HG02642 (cell line): ENCODE measurements at regions not wholly inside any gene's neighbourhood (a gene's known extent, or its start where the extent isn't known, plus 50 kb on each side); places are given as distances from the start of the nearest gene placed in this dataset.

ENCODE experiments used
- ATAC-seq: cut with Tn5 transposase; IDR thresholded peaks from one replicate; pipeline ENCODE4 v1.9.1; 2021; ENCODE audit warnings: mild to moderate bottlenecking; ENCODE audit not compliant: unreplicated experiment, poor library complexity

DNA sequence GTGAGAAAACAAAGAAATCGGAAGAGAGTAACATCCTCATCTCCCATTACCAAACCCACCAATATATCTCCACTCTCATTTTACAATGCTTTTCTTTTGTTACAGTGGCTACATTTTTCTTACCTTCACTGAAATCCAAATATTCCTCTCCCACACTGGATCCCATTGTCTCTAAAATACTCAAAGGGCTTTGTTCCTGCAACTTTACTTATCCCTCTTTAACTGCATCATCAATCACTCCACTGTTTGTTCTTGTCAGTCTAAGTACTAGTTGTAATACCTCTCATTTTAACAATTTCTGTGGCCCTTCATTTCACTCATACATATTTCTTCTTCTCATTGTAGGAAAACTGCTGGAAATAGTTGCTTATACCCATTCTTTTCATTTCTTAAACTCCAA lies 464.2 kb upstream of the PIK3C3 start:
- ATAC-seq = no peak

DNA sequence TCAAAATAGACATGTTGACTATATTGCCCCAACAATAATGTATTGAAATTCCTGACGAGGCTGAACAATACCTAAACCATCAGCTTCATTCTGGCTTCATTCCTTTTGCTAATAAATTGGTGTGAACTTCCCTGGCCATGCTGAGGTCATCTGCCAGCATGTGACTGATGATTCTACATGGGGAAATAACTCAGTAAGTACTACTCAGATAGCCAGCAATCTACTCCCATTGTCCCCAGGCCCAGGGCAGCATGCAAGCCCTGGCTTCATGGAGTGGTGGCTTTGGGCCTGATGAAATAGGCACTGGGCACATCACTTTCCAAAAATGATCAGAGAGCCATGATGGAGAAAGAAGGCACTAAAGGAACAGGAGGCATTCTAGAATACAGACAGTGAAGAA lies 468.5 kb upstream of the PIK3C3 start:
- ATAC-seq = no peak

DNA sequence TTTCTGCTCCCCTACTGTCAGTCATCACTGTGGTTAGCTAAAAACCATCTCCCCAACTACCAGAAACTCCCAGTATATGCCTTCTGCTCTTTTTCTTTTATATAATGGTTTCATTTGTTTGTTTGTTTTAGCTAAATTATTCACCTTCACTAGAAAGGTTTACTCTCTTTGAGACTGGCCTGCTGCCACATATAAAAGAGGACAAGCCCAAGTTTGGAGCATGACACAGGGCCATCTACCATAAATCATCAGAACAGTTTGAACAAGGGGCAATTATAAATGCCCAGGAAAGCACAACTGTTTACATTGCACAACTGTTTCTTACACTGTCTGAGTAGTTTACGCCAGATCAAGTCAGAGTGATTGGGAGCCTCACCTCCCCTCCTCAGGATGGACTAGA lies 471.0 kb upstream of the PIK3C3 start:
- no peak for ATAC-seq

DNA sequence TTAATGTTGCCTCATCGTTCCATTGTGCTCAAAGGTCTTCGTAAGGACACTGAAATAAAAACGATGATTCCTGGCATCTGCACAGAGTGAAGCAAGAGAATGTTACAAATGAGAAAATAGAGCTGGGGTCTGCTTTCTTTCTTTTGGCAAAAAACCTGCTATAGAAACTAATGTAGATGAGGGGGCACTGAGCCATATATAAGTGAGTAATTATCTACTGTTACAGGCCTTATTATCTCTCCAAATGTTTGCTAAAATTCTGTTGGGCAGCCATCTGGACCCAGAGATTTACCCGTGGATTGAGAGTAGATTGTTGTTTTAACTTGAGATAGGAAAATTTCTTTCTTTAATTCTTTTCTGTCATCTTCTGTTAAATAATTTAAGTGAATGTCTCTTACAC lies 472.5 kb upstream of the PIK3C3 start:
- no peak for ATAC-seq

DNA sequence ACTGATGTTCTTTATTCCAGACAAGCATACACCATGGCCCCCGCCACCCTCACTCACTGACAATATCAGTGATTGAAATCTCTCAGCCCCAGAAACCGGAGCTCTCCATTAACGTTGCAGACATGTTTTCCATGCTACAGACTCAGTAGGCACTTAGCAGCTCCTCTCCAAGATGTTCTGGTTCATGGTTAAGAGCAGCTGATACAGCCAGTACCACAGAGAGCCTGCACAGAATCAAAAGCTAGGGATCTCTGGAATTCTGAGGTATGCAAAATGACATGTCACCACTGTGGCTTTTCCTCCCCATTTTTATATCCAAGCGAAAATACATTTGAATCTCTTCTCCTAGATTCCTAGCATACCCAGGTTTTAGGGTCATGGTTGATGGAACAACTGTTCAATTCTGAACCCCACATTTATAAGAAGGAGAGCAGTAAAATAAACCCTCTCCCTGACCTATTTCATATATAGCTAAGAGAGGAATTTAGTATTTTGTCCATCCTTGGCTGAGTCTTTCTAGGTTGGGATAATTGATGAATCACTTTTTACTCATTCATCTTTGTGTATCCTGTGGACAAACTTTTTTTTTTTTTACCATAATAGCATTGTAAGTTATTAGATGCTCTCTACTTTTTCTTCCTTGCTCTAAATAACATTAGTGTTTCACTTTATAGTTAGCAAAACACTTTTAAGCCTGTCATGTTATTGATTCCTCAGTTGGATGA lies 488.4 kb upstream of the PIK3C3 start:
- no peak for ATAC-seq

DNA sequence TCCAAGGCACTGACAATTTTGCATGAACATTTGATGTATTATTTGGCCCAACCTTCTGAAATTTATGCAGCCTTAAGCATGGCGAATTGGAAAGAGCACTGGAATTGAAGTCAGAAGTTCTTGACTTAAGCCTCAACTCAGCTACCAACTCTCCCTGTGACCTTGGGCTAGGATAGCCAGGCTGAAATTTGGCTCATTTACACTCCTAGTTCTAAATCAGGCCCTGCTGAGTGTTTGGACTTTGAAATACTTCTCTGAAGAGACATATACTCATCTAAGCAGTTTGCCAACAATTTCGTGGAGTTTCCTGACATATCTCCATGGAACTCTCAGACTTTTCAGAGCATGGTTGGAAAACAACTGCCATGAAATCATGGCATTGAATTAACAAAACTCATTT lies 489.6 kb upstream of the PIK3C3 start:
- no peak for ATAC-seq

DNA sequence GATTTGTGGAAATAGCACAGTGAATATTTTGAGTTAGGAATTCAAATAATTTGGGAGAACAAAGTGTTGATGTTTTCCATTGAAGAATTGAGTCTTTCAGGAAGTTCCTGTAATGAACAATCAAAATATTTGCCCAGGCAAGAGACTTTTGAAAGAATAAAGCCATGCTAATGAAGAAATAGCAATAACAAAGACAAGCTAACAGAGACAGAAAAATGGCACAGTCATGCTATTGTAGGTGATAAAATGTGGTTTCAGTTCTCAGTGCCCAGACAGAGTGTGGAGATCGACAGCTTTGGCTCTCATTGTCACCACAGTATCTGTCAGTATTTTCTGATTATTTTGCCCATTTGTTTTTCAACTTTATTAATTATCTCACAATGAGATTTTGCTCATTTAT lies 490.8 kb upstream of the PIK3C3 start:
- no peak for ATAC-seq

DNA sequence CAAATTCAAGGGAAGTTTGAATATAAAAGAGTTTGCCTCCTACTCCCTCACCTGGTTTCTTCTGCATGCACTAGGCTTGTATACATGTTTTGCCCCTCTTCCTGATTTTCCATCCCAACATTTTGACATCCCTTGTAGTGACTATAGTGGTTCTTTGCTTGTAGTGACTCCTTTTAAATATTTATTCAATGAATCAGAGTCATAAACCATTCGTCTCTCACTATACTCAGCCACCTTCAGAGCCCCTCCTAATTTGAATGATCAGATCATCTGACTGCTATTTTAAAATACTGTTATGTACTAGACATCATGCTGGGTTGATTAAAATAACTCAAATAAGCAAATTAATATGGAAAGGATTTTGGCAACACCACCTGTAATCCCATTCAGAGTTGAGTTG lies 492.1 kb upstream of the PIK3C3 start:
- ATAC-seq = no peak

DNA sequence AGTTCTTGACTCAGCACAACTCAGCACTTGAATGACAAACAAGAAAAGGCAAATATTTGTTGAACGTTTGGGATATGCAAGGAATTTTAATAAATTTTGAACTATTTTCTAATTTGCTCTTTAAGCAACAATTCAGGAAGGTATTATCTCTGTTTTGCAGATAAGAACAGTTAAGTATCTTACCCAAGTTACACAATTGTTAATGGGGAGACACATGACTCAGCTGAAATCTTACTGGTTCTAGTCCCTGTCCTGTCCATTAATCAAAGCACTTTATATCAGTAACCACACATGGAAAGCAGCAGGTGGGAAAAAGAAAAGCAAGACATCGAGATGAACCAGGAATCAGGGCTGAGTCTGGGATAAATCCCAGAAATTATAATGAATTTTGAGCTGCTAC lies 493.9 kb upstream of the PIK3C3 start:
- no peak for ATAC-seq

DNA sequence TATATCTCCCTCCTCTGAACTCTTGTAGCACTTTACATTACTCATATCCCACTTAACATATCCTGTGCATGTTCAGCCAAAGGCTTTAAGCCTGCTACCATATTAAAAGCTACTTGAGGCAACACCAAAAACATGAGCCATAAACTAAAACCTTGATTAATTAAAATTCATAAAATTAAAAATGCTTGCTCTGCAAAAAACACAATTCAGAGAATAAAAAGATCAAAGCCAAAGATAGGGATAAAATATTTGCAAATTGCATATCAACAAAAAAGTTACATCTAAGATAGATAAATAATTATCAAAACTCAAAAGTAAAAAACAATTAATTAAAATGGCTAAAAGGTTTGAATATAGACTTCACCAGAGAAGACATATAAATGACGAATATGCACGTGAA lies 495.4 kb upstream of the PIK3C3 start:
- no peak for ATAC-seq

DNA sequence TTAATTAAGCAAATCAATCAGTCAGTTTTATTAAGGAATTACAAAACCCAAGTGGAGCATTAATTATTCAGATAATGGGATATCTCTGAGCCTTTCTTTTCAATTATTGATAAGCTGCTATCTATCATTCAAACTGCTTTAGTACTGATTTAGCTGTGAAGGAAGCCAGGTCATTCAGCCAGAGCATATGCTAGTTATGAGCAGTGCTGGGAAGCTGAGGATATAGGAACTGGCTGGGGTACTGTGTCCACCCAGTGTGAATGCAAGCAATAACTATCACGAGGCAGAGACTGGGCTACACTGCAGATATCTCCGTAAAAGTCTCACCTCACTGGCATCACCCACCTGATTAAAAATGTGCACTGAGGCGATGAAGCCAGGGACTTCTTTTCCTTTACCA lies 496.7 kb upstream of the PIK3C3 start:
- ATAC-seq = no peak

DNA sequence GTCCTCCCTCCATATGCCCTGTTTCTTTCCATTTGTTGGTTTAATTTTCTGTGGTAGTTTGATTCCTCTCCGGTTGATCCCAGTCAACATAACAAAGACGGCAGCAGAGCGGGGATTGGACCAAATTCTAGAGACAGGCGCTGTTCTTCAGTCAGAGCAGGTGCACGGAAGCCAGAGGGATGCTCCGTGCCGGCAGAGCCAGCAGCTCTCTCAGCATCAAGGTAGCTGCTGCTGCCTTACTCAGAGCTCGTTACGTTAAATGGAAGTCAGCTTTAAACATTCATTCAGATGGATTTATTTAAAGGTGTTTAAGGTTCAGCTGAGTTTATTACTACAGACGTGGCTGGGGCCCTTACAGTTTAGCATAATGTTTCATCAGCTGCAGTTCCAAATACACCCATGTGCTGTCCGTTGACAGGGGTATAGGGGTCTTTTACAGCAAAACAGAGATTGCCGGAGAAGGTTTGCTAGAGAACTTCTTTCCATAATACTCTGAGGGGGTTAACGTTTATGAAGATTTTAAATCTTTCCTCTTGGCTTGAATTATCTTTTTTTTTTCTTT lies 497.2 kb upstream of the PIK3C3 start:
- ATAC-seq = no peak

DNA sequence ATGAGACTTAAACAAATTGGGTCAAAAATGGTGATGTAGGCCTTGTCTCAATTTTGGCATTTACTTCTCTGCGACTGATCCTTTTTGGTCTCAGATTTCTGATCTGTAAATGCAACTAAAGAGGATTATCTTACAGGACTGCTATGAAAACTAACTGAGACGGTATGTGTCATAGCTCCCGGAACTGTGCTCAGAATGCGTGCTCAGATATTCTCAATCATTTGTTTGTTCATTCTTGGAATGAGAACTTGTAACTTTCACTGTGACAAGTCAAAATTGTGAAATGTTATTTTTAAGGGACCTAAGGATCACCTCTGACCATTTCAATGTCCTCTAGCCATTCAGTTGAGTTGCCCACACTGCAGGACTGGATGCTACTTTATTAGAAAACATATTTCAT lies 498.2 kb upstream of the PIK3C3 start:
- no peak for ATAC-seq

DNA sequence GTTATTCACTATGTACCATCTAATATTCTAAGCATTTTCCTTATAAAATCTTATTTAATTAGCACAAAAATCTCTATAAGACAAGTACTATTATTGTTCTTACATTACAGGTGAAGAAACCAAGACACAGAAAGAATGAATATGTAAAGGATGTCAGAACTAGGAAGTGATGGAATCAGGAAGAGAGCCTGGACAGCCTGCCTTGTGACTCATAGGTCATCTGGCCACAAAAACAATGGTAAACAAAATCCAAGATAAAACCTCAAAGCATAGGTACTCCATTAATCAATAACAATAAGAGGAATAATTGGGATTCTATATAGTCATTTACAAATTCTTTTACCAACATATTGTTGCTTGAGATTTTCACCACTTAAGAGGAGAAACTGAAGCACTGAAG lies 505.4 kb upstream of the PIK3C3 start:
- ATAC-seq = no peak

DNA sequence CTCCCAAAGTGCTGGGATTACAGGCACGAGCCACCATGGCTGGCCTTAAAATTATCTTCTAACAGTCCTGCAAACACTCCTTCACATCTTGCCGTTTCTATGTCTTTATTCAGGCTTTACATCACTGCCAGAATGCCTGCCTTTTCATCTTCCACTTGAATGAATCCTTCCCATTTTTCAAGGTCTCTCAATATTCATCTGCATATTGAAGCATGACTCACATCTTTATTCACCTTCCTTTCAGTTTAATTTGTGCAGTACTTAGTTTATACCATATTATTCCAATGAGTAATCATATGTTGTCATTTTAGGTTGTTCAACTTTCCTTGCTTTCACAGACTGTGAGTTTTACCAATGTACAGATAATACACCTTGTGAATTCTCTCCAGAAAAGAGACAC lies 510.1 kb upstream of the PIK3C3 start:
- no peak for ATAC-seq

DNA sequence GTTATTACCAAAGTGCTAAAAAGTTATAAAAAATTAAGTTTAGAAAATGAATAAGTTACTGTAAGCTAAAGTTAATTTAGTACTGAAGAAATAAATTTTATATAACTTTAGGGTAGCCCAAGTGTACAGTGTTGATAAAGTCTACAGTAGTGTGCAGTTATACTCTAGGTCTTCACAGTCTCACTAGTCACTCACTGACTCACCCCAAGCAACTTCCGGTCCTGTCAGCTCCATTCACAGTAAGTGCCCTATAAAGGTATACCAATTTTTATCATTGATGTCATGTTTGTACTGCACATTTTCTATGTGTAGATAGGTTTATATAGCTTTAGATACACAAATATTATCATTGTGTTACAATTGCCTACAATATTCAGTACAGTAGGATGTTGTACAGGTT lies 518.3 kb upstream of the PIK3C3 start:
- ATAC-seq = no peak

DNA sequence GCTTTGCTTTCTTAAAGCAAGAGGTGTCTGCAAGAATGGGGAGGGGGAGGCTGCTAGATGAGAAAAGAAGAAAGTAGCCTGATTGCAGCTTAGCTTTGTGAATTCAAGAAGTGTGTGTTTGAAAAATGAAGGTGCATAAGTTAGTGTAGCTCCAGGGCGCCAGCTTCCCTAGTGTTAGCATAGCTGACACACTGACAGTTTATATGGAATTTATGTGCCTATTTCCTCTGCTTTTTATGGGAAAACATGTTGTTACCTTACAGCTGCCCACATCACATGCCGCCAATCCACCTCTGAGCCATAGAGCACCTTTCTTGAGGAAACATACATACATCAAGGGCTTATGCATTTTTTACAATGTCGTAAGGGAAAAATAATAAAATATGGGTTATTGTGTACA lies 536.4 kb upstream of the PIK3C3 start:
- ATAC-seq = no peak

DNA sequence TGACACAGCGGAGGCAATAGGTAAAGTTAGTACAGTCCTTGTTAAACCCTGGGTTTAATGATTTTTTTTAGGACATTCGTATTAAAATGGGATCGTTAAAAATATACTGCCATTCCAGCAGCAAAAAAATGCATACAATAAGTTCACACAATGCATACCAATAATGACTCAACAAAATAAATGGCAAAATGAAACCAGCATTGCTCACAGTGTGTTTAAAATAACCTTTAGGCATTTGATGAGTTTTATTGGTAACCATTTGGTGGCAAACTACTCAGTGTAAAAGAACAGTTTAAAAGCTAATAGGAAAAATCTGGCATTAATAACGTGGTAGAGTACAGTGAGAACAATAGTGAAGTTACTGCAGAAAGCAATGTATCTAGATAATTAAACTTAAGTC lies 539.0 kb upstream of the PIK3C3 start:
- no peak for ATAC-seq

DNA sequence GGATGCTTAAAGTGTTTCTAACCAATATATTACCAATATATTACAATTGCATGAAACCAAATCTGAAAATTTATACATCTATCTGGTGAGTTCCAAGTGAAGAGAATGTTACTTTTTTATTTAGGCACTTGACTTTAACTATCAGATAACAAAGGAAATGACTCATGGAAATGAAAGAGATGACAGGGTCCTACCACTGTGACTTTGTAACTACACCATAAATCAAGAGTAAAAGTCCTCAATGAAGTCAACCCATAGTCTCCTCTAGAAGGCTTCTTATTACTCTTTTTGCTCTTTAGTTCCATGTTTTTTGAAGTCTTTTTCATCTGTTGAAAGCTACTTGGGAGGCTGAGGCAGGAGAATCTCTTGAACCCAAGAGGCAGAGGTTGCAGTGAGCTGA lies 545.0 kb upstream of the PIK3C3 start:
- no peak for ATAC-seq

DNA sequence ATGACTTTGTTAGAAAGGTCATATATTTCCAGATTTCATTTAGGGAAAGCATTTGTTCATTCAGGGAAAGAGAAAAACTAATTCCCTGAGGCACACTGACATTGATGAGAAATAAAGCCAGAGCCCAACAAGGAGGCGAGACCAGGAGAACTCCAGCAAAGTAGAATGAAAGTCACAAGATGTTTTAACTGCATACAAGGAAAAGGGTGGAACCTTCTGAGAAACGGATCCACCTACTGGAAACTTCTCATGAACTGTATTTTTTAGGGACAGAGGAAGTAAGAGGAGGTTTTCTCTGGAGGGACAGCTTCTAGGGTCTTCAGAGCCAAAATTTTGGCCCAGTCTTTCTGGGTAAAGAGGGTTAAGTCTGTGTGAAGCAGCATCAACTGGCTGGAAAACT lies 548.2 kb upstream of the PIK3C3 start:
- ATAC-seq = no peak

DNA sequence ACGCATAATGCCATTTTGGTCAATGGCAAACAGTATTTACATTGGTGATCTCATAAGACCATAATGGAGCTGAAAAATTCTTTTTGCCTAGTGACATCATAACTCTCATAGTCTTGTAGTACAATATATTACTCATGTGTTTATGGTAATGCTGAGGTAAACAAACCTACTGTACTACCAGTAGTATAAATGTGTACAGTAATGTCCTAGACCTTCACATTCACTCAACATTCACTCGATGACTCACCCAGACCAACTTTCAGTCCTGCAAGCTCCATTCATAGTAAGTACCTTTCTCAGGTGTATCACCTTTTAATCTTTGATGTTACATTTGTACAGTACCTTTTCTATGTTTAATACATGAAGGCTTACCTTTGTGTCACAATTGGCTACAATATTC lies 558.2 kb upstream of the PIK3C3 start:
- ATAC-seq = no peak

DNA sequence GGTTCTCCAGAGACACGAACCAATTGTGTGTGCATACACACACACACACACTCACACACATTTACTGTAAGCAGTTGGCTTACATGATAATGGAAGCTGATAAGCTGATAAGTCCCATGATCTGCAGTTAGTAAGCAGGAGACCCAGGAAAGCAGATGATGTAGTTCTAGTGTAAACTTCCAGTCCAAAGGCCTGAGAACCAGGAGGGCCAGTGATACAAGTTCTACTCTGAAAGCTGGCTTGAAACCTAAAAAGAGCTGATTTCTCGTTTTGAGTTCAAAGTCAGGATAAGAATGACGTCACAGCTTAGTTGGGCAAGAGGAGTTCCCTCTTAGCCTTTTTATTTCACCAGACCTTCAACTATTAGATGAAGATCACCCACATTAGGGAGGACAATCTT lies 558.8 kb upstream of the PIK3C3 start:
- ATAC-seq = no peak

DNA sequence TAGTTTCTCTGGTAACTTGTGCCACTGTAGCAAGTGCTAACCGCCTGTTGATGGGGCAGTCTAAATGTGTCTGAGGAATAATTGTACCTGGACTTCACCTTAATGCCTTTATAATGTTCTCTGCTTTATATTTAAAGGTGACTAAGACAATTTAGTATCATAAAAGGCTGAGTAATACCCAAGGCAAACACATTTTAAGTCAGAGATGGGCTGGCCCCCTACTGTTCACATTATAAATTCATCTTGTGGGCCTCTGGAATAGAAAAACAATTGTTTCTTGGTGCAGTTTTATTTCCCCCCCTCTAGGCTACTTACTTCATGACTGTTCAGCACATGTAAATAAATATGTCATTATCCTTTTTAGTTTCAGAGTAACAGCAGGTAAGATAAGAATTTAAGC lies 559.3 kb upstream of the PIK3C3 start:
- no peak for ATAC-seq
